ENCODE measurements at regions not wholly inside any gene's neighbourhood (a gene's known extent, or its start where the extent isn't known, plus 50 kb on each side); places are given as distances from the start of the nearest gene placed in this dataset.
"Not testable (repeated sequence)": the region's sequence is repeated elsewhere in the genome, so short reads cannot be mapped to it uniquely, and the experiment has no call there.

- DNase-seq (ENCODE audit: low spot score): no peak
These were observed 269.5 kb upstream of the PCDH20 start for GRCh38 chr13:61684976-61685681.

- DNase-seq (ENCODE audit: low spot score): no peak
These were observed 257.1 kb upstream of the PCDH20 start for GRCh38 chr13:61672756-61673155.

- no peak for DNase-seq (ENCODE audit: low spot score)
These were observed 254.9 kb upstream of the PCDH20 start for GRCh38 chr13:61670384-61671161.

GRCh38 chr13:61664801-61665705 is 249.4 kb upstream of the PCDH20 start:
- no peak for DNase-seq (ENCODE audit: low spot score)

- no peak for DNase-seq (ENCODE audit: low spot score)
These were observed 238.8 kb upstream of the PCDH20 start for GRCh38 chr13:61654481-61654880.

- no peak for DNase-seq (ENCODE audit: low spot score)
These were observed 232.9 kb upstream of the PCDH20 start for GRCh38 chr13:61648547-61648946.

- DNase-seq (ENCODE audit: low spot score): no peak
These were observed 196.5 kb upstream of the PCDH20 start for GRCh38 chr13:61612192-61612591.

- DNase-seq (ENCODE audit: low spot score): no peak
These were observed 192.5 kb upstream of the PCDH20 start for GRCh38 chr13:61608138-61608537.

GRCh38 chr13:61600360-61601033 is 184.8 kb upstream of the PCDH20 start:
- DNase-seq (ENCODE audit: low spot score): no peak

- no peak for DNase-seq (ENCODE audit: low spot score)
These were observed 176.8 kb upstream of the PCDH20 start for GRCh38 chr13:61592489-61592888.

- DNase-seq (ENCODE audit: low spot score): no peak
These were observed 160.3 kb upstream of the PCDH20 start for GRCh38 chr13:61575973-61576372.

GRCh38 chr13:61563645-61564044 is 148.0 kb upstream of the PCDH20 start:
- no peak for DNase-seq (ENCODE audit: low spot score)

- no peak for DNase-seq (ENCODE audit: low spot score)
These were observed 131.3 kb upstream of the PCDH20 start for GRCh38 chr13:61546911-61547310.

- DNase-seq (ENCODE audit: low spot score): no peak
These were observed 130.8 kb upstream of the PCDH20 start for GRCh38 chr13:61546413-61546812.

GRCh38 chr13:61536433-61536832 is 120.8 kb upstream of the PCDH20 start:
- DNase-seq (ENCODE audit: low spot score): no peak

GRCh38 chr13:61531383-61532065 is 115.9 kb upstream of the PCDH20 start:
- DNase-seq (ENCODE audit: low spot score): no peak

GRCh38 chr13:61519214-61519613 is 103.6 kb upstream of the PCDH20 start:
- not testable (repeated sequence) for DNase-seq (ENCODE audit: low spot score)

- no peak for DNase-seq (ENCODE audit: low spot score)
These were observed 93.3 kb upstream of the PCDH20 start for GRCh38 chr13:61508936-61509335.

GRCh38 chr13:61500176-61500575 is 84.5 kb upstream of the PCDH20 start:
- DNase-seq (ENCODE audit: low spot score): no peak

- no peak for DNase-seq (ENCODE audit: low spot score)
These were observed 80.0 kb upstream of the PCDH20 start for GRCh38 chr13:61495648-61496047.

GRCh38 chr13:61493556-61493955 is 77.9 kb upstream of the PCDH20 start:
- DNase-seq (ENCODE audit: low spot score): peak; percentile 75

All from mesenteric fat pad (tissue), 1 donor.